ENCODE measurements at regions not wholly inside any gene's neighbourhood (a gene's known extent, or its start where the extent isn't known, plus 50 kb on each side); places are given as distances from the start of the nearest gene placed in this dataset.

- DNase-seq = no peak
Observed at GRCh38 chr5:144582066-144582465, 411.4 kb downstream of the KCTD16 start.

- DNase-seq = no peak
Observed at GRCh38 chr5:144581044-144581443, 410.4 kb downstream of the KCTD16 start.

- DNase-seq = no peak
Observed at GRCh38 chr5:144577676-144578075, 407.0 kb downstream of the KCTD16 start.

GRCh38 chr5:144575736-144576135 is 405.1 kb downstream of the KCTD16 start:
- no peak for DNase-seq

- no peak for DNase-seq
Observed at GRCh38 chr5:144567421-144567780, 396.7 kb downstream of the KCTD16 start.

- no peak for DNase-seq
Observed at GRCh38 chr5:144566747-144567420, 396.2 kb downstream of the KCTD16 start.

GRCh38 chr5:144549580-144549979 is 378.9 kb downstream of the KCTD16 start:
- no peak for DNase-seq

GRCh38 chr5:144548936-144549335 is 378.3 kb downstream of the KCTD16 start:
- DNase-seq = no peak

GRCh38 chr5:144547098-144547499 is 376.4 kb downstream of the KCTD16 start:
- DNase-seq = no peak

- no peak for DNase-seq
Observed at GRCh38 chr5:144538845-144539244, 368.2 kb downstream of the KCTD16 start.
